T47D (cell line): ENCODE measurements at regions not wholly inside any gene's neighbourhood (a gene's known extent, or its start where the extent isn't known, plus 50 kb on each side); places are given as distances from the start of the nearest gene placed in this dataset.
"Not testable (repeated sequence)": the region's sequence is repeated elsewhere in the genome, so short reads cannot be mapped to it uniquely, and the experiment has no call there.

Experiments
- DNase-seq, 2 experiments: peaks; one replicate each; pipeline versions ENCODE4 v3.0.0 to v3.0.0-alpha.2; 2011 to 2012; ENCODE audit warnings: low read depth in 1 of 2, low spot score in 1 of 2
- JUND ChIP-seq: IDR thresholded peaks from 2 replicates; pipeline ENCODE4 v1.6.1; 2012; ENCODE audit warnings: low read depth
- in situ Hi-C: cut with HindIII; loops from 2 replicates; pipeline ENCODE4 v1.10.0; 2016; ENCODE audit warnings: low sequenced_read_pairs, low pct_unique_long_range_greater_than_20kb

GRCh38 chr7:120184866-120185265, 88.1 kb upstream of the KCND2 start:
- no peak for DNase-seq
- in situ Hi-C loops: no loop called here
- TF ChIP-seq JUND: no peak

GRCh38 chr7:120185940-120186682, 86.9 kb upstream of the KCND2 start:
- TF ChIP-seq JUND: no peak
- no peak for DNase-seq
- in situ Hi-C loops: no loop called here

- in situ Hi-C loops: no loop called here
- no peak for DNase-seq
These were observed 86.3 kb upstream of the KCND2 start for GRCh38 chr7:120186688-120187087.

GRCh38 chr7:120189623-120190022, 83.4 kb upstream of the KCND2 start:
- no peak for TF ChIP-seq JUND
- in situ Hi-C loops: no loop called here
- DNase-seq: no peak

More at GRCh38 chr7:120186688-120187087, 86.3 kb upstream of the KCND2 start:
- no peak for TF ChIP-seq JUND

- DNase-seq: no peak
- in situ Hi-C loops: no loop called here
- TF ChIP-seq JUND: no peak
These were observed 82.9 kb upstream of the KCND2 start for GRCh38 chr7:120190109-120190508.

- in situ Hi-C loops: no loop called here
- TF ChIP-seq JUND: no peak
- no peak for DNase-seq
These were observed 82.4 kb upstream of the KCND2 start for GRCh38 chr7:120190566-120190965.

GRCh38 chr7:120191423-120191822, 81.6 kb upstream of the KCND2 start:
- in situ Hi-C loops, DNase-seq: not testable (repeated sequence)

- in situ Hi-C loops: no loop called here
- TF ChIP-seq JUND: no peak
- DNase-seq: no peak
These were observed 71.7 kb upstream of the KCND2 start for GRCh38 chr7:120201290-120201689.

GRCh38 chr7:120205101-120205500, 67.9 kb upstream of the KCND2 start:
- DNase-seq: no peak
- no peak for TF ChIP-seq JUND
- in situ Hi-C loops: no loop called here

- no peak for TF ChIP-seq JUND
- DNase-seq: no peak
- in situ Hi-C loops: no loop called here
These were observed 65.9 kb upstream of the KCND2 start for GRCh38 chr7:120207037-120207436.

GRCh38 chr7:120215654-120216053, 57.3 kb upstream of the KCND2 start:
- DNase-seq: no peak
- no peak for TF ChIP-seq JUND
- in situ Hi-C loops: no loop called here

- in situ Hi-C loops: no loop called here
- TF ChIP-seq JUND: no peak
These were observed 56.0 kb upstream of the KCND2 start for GRCh38 chr7:120216947-120217346.

GRCh38 chr7:120218712-120219111, 54.3 kb upstream of the KCND2 start:
- no peak for DNase-seq
- TF ChIP-seq JUND: no peak
- in situ Hi-C loops: no loop called here

More at GRCh38 chr7:120216947-120217346, 56.0 kb upstream of the KCND2 start:
- DNase-seq: no peak

GRCh38 chr7:120221666-120222065, 51.3 kb upstream of the KCND2 start:
- no peak for DNase-seq
- TF ChIP-seq JUND: no peak
- in situ Hi-C loops: no loop called here
